Thyroid gland (tissue), 4 donors: ENCODE measurements at regions not wholly inside any gene's neighbourhood (a gene's known extent, or its start where the extent isn't known, plus 50 kb on each side); places are given as distances from the start of the nearest gene placed in this dataset.
A peak's percentile ranks its signal among the peaks of the same experiment; 100 is the strongest.

Experiments used
- DNase-seq, 2 donors: peaks; one replicate each; pipeline ENCODE4 v3.0.0-alpha.2; 2019
- H3K27ac ChIP-seq, 3 donors: fragments of 200-600 bp; sonication (generic); 1 replicate in 2 of 3; 2 replicates in 1 of 3; pipeline ENCODE4 v1.5.1; 2016 to 2019; ENCODE audit warnings: mild to moderate bottlenecking in 1 of 3, moderate library complexity in 1 of 3
- H3K27me3 ChIP-seq: fragments of 200-600 bp; sonication (generic); one replicate; pipeline ENCODE4 v1.5.1; 2019
- H3K36me3 ChIP-seq, 2 donors: fragments of 200-600 bp; sonication (generic); one replicate each; pipeline ENCODE4 v1.5.1; 2016 to 2019
- H3K4me1 ChIP-seq, 2 donors: fragments of 200-600 bp; sonication (generic); one replicate each; pipeline ENCODE4 v1.5.1; 2017 to 2019
- H3K4me3 ChIP-seq, 3 donors: fragments of 200-600 bp; sonication (generic); replicated peaks in 1 of 3; 1 replicate in 2 of 3; 2 replicates in 1 of 3; pipeline ENCODE4 v1.5.1; 2016; ENCODE audit warnings: mild to moderate bottlenecking in 1 of 3
- H3K9me3 ChIP-seq: fragments of 200-600 bp; sonication (generic); one replicate; pipeline ENCODE4 v1.5.1; 2017
- CTCF ChIP-seq, 6 experiments: fragments of 200-600 bp in 3 of 6; fragments of 450-650 bp in 3 of 6; sonication (generic) in 3 of 6; IDR thresholded peaks; one replicate each; pipeline ENCODE4 v1.5.1; 2016 to 2019; ENCODE audit warnings: antibody characterized with exemption in 6 of 6, mild to moderate bottlenecking in 2 of 6, inconsistent platforms in 1 of 6, moderate library complexity in 1 of 6
- POLR2A ChIP-seq, 2 donors: fragments of 450-650 bp; IDR thresholded peaks; one replicate each; pipeline ENCODE4 v1.6.1; 2017; ENCODE audit warnings: antibody characterized with exemption in 2 of 2, mild to moderate bottlenecking in 2 of 2, moderate library complexity in 1 of 2
- WGBS, 2 donors: methylation state at CpG; one replicate each; pipeline ENCODE4 v1.1.5; 2017; 5-methylcytosine and 5-hydroxymethylcytosine counted together
- intact Hi-C: fragments of 100-400 bp; cut with DNase I; formaldehyde crosslinking; loops from one replicate; pipeline ENCODE4 v1.15.1; 2023

GRCh38 chr11:115933564-115933963 is 429.3 kb upstream of the CADM1 start:
- DNase-seq: peak; percentile 49 to 65
- no peak for TF ChIP-seq CTCF (IDR thresholded peaks at IDR 0.05)
- no peak for TF ChIP-seq POLR2A (IDR thresholded peaks at IDR 0.05)
- Histone ChIP-seq H3K9me3 (no peaks in the 10 kb centered on the region), H3K27me3 (no peaks in the 10 kb centered on the region), H3K4me3 (no peak overlapping the region), H3K36me3 (no peaks in the 10 kb centered on the region), H3K27ac (no peak overlapping the region), H3K4me1 (peaks cover 0 to 13% of the 10 kb centered on the region in 2 donors)
- intact Hi-C loops: no loop called here
- 60 to 72% methylated on average over 4 of the region's 4 CpGs for WGBS, 2 donors

GRCh38 chr11:115931548-115932083 is 427.4 kb upstream of the CADM1 start:
- Histone ChIP-seq H3K27me3 (no peaks in the 10 kb centered on the region), H3K27ac (no peak overlapping the region), H3K4me1 (peaks cover 0 to 13% of the 10 kb centered on the region in 2 donors), H3K9me3 (no peaks in the 10 kb centered on the region), H3K4me3 (no peak overlapping the region), H3K36me3 (no peaks in the 10 kb centered on the region)
- intact Hi-C loops: no loop called here
- no peak for DNase-seq
- TF ChIP-seq CTCF (IDR thresholded peaks at IDR 0.05): no peak
- TF ChIP-seq POLR2A (IDR thresholded peaks at IDR 0.05): no peak
- 100% methylated on average over 1 of the region's 1 CpG for WGBS, 2 donors

DNA sequence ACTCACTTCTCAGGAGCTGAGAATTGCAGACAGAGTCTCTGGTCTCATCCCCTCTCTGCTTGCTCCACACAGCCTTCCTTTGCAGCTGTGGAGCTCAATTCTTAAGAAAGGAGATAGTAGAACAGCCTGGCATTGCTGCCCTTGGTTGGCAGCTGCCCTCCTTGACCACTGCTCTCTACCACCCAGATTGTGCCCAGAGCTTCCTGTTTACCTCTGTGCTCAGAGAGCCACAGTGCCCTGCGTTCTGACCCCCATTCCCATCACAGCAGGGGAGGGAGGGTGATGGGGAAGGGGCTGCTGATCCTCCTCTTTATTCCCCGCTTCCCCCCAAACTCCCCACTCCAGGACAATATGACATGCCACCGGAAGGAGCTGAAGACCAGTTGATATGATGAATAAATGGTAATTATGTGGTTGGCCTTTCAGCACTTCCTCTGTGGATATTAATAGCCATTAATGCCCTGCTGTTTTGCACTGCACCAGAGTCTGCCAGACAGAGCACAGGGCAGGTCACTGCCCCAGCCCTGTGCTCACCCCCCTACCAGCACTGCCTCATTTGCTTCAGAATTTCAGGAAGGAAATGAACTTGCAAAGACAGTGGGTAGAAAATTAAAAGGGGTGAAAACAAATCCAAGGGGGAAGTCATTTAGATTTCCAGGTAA is 426.8 kb upstream of the CADM1 start:
- Histone ChIP-seq H3K4me3 (no peak overlapping the region), H3K9me3 (no peaks in the 10 kb centered on the region), H3K27ac (no peak overlapping the region), H3K36me3 (no peaks in the 10 kb centered on the region), H3K4me1 (peaks cover 0 to 13% of the 10 kb centered on the region in 2 donors), H3K27me3 (no peaks in the 10 kb centered on the region)
- intact Hi-C loops: no loop called here
- 52 to 63% methylated on average over 3 of the region's 3 CpGs for WGBS, 2 donors
- DNase-seq: no peak
- TF ChIP-seq CTCF (IDR thresholded peaks at IDR 0.05) (no peak), POLR2A (IDR thresholded peaks at IDR 0.05) (no peak)

GRCh38 chr11:115930291-115930690 is 426.1 kb upstream of the CADM1 start:
- no peak for DNase-seq
- peaks cover 0 to 13% of the 10 kb centered on the region in 2 donors for H3K4me1 ChIP-seq
- intact Hi-C loops: no loop called here
- H3K9me3 ChIP-seq: no peaks in the 10 kb centered on the region
- no peak for TF ChIP-seq CTCF (IDR thresholded peaks at IDR 0.05)
- TF ChIP-seq POLR2A (IDR thresholded peaks at IDR 0.05): no peak
- H3K27ac ChIP-seq: no peak overlapping the region
- 29 to 36% methylated on average over 2 of the region's 2 CpGs for WGBS, 2 donors
- H3K27me3 ChIP-seq: no peaks in the 10 kb centered on the region
- H3K4me3 ChIP-seq: no peak overlapping the region
- no peaks in the 10 kb centered on the region for H3K36me3 ChIP-seq

GRCh38 chr11:115929618-115930129 is 425.5 kb upstream of the CADM1 start:
- DNase-seq: no peak
- TF ChIP-seq CTCF (IDR thresholded peaks at IDR 0.05) (no peak), POLR2A (IDR thresholded peaks at IDR 0.05) (no peak)
- Histone ChIP-seq H3K4me3 (no peak overlapping the region), H3K27me3 (no peaks in the 10 kb centered on the region), H3K27ac (no peak overlapping the region), H3K9me3 (no peaks in the 10 kb centered on the region), H3K36me3 (no peaks in the 10 kb centered on the region), H3K4me1 (peaks cover 0 to 13% of the 10 kb centered on the region in 2 donors)
- intact Hi-C loops: no loop called here
- WGBS, 2 donors: 82 to 88% methylated on average over 6 of the region's 6 CpGs
